SW480 (cell line): ENCODE measurements at regions not wholly inside any gene's neighbourhood (a gene's known extent, or its start where the extent isn't known, plus 50 kb on each side); places are given as distances from the start of the nearest gene placed in this dataset.

Experiments
- DNase-seq: peaks from one replicate; pipeline ENCODE4 v3.0.0-alpha.2; 2016; ENCODE audit warnings: low spot score

- no peak for DNase-seq
Measured at GRCh38 chr2:215685238-215685990, 249.5 kb upstream of the FN1 start.

DNA sequence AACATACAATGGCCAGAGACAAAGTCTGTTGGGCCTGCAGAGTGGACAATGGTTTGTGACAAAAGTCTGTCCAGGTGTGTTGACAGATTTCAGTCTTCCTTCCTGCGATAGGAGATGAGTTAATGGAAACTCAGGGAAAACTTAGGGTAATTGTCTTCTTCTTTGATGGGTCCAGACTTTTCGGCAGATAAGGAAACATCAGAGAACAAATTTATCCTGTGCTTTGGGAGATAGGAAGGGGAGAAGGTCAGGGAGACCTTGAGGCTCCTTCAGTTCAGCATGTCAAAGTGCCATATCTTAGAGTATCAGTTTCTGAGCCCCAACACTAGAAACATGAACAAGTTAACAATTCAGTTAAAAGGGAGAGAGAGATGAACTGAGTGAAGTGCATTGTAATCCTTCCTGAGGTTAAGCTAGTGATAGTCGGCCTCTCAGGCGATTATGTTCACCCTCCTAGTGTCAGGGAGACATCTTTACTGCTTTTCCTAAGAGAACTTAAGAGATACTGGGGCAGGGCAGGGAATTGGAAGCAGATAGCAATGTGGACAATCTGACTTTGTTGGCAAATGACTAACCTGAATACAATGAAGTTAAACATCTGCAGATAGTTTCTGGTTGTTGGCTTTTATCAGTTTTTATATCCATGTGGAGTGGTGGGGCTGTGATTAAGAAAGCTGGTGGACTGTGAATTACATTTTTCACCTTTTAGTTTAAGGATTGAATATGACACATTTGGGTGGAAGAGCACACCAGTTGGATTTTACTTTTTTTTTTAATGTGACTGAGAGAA, 248.8 kb upstream of the FN1 start:
- DNase-seq, result no peak

- DNase-seq, result no peak
Measured at GRCh38 chr2:215683295-215683694, 247.4 kb upstream of the FN1 start.

GRCh38 chr2:215681799-215682596, 246.1 kb upstream of the FN1 start:
- DNase-seq, result no peak

DNA sequence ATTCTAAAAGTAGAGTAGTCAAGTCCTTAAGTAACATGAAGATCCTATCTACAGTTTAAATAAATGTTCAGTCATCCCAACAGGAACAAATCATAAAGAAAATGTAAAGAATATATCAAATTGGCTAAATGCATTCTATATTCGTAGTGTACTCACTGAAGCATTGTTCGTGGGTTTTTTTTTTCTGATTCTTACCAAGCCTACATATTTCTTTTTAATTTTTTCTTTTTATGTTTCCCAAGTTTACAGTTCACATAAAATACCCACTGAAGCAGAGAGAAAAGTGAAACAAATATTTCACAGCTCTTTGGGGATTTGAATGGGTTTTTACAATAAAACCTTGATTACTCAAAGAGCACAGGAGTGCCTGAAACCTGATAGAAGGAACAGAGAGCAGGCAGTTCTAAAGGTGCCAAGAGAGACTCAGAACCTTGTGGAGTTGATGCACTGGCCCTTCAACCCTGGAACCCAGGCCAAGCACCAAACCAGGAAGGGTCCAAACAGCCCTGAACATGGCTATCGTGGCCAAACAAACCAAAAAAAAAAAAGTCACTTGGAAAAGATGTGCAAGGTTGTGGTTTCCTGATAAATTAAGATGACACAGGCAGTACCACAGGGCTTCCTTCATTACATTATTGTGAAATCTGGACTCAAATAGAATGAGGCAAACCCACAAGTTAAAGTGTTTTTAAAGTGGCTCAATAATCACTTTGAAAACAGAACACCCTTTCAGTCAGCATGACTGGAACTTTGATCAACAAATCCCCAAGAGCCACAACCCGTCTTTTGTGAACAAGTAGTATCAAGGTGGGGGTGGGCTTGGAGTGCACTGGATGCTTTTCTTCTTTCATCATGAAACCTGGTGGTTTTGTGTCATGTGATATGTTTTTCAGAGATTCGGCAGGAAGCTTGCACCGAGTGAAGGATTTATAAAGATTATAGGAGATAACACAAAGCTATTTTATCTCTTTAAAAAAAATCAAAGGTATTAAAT, 245.0 kb upstream of the FN1 start:
- DNase-seq, result peak; percentile 88

DNA sequence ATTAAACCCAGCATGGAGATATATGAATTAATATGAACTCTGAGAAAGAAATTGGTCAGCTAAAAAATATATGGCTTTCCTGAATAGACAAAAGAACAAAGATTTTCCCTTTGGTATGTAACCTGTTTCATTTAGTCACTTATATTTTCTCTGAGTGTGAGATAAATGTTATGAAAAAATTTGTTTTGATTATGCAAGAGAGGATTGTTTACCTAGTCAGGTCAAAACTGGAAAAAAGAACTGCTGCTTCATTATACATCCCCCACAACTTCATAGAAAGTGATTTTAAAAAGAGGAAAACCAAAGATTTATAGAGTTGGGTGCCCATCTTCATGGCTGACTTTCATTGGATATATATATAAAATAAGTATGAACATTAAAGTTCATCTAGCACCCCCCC, 242.2 kb upstream of the FN1 start:
- DNase-seq, result no peak

- no peak for DNase-seq
Measured at GRCh38 chr2:215677481-215677880, 241.6 kb upstream of the FN1 start.

- no peak for DNase-seq
Measured at GRCh38 chr2:215672406-215672805, 236.5 kb upstream of the FN1 start.

- DNase-seq, result no peak
Measured at GRCh38 chr2:215671691-215672090, 235.8 kb upstream of the FN1 start.

DNA sequence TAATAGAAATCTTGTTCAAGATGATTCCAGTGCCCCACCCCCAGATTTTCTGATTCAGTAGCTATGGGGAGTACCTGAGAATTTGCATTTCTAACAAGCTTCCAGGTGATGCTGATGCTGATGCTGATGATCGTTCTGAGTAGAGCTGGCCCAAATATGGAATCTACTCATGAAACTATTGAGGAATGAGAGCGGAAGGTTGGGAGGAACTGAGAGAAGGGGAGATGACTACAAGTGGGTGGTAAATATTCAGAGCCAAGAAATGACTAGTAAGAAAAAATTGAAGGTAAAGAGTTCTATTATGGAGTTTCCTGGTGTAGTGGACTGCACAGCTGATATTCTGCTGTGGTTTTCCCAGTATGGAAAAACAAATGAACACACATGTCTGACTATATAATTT, 235.4 kb upstream of the FN1 start:
- no peak for DNase-seq

DNA sequence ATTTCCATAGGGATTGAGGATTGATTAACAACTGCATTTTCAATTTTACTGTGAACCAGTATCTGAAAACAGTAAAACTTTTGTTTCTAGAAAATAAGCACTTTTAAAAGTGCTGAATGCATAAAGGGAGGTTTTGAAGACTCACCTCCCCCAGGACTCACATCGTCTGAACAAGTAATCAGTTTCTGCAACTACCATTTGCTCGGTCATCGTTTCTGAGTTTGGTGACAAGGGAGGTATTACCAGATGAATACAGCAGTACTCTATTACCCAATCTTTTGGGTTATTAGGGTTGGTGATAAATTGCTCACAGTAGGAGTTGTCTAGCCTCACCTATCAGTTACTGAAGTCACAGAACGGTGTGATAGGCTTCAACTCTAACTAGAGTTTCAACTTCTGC, 234.5 kb upstream of the FN1 start:
- no peak for DNase-seq

DNA sequence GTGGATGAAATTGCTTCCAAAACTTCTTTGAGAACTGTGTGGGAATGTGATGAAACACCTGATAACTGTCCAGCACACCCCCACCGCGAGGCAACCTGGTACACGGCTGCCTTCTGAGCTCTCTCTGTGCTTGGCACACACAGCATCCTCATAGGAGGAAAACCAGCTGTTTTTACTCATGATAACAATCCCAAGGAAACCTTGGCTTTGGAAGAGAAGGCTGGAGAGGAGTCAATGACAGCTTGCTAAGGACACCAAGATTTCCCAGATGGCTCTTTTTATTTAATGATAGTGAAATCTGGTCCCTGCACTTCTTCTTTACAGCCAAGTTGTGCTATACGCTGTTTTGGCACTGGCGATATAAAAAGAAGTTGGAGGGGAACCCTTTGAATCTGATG, 232.5 kb upstream of the FN1 start:
- DNase-seq, result no peak

DNA sequence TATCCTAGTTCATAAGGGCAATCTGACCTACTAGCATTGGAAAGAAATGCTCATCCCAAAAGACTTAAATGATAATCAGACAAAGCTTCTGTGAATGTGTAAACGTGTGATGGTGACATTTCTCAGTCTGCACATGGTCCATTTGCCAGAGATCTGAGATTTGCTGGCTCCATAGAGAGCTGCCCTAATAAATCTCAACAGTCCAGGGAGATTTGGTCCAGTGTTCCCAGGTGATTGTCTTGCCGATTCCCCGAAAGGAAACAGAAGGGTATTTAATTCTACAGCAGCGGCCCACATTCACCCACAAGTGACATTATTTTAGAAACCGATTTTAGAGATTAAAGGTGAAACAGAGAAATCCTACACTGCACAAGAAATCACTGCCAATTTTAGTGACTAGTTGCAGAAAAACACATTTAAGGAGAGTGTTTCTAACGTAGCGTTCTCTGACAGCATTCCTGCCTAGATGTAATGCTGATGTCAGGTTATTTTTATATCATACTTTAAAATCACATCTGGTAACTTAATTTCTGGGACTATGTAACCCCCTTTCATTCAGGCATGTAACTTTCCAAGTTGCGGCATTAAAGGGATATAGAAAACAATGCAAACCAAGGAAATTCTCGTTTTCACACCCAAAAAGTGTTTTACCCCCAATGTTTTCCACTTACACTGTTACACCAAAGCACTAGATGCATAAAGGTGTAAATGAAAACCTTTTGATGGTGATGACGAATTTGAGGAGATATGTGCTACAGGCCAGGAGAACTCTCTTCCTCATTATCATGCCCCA, 231.9 kb upstream of the FN1 start:
- no peak for DNase-seq

GRCh38 chr2:215664847-215665525, 229.1 kb upstream of the FN1 start:
- DNase-seq, result peak; percentile 3

DNA sequence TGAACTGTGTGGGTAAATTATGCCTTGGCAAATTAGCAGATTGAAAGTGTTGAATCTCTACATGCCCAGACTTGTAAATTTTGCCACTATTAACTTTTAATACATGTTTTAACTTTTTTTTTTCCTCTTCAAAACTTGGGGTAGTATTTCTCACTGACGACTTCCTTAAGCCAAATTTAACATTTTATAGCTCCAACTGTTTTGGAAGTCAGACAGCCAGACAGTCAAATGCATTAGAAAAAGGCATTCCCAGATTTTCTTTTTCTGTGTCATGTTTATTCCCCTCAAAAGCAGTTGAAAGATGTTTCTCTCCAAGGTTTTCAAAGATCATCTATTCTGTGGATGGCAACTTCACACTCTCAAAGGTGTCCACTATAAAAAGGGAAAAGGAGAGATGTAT, 226.8 kb upstream of the FN1 start:
- no peak for DNase-seq

GRCh38 chr2:215660687-215661086, 224.8 kb upstream of the FN1 start:
- DNase-seq, result no peak

- no peak for DNase-seq
Measured at GRCh38 chr2:215659650-215660049, 223.8 kb upstream of the FN1 start.

- DNase-seq, result no peak
Measured at GRCh38 chr2:215658635-215659305, 222.9 kb upstream of the FN1 start.

DNA sequence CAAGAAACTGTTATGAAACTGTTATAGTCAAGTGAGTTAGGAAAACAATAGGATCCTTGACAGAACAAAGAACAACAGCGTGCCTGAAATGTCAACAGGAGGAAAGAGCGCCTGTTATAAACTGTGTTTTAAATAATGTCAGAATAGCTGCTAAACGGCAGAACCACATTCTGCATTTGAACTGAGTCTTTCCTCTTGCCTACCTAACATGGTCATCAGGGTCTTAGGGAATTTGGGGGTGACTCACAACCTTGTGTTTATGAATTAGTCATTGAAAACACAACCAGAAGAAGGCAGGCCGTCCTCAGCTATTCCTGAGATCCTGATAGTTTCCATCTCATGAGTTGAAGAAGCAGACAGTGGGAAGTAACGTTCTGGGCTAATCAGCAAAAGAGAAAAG, 222.0 kb upstream of the FN1 start:
- no peak for DNase-seq
